Middle frontal gyrus (tissue), 1 donor: ENCODE measurements at regions not wholly inside any gene's neighbourhood (a gene's known extent, or its start where the extent isn't known, plus 50 kb on each side); places are given as distances from the start of the nearest gene placed in this dataset.
A peak's percentile ranks its signal among the peaks of the same experiment; 100 is the strongest.

Source experiments
- DNase-seq: peaks from one replicate; pipeline ENCODE4 v3.0.0-alpha.2; 2015; ENCODE audit warnings: low spot score; ENCODE audit errors: extremely low spot score

DNA sequence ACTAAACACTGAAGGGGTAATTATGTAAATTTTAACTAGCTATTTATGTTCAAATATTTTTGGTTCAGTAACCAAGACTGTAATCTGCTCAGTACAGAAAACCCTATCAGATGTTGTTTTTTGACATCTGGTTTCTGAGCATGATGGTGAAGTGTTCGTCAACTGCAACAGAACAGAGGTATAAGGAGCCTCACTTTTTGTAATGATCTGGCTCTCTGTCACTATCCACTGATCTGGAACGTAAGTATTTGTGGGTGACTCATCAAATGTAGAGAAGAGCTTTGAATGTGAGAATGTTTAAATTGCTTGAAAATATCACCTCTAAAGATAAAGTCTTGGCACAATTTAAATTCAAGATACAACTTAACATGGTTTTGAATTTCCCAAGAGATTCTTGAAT, 213.6 kb upstream of the FAM98A start:
- peak; percentile 37 for DNase-seq

- DNase-seq = no peak
Measured at GRCh38 chr2:33810046-33810835, 211.1 kb upstream of the FAM98A start.

DNA sequence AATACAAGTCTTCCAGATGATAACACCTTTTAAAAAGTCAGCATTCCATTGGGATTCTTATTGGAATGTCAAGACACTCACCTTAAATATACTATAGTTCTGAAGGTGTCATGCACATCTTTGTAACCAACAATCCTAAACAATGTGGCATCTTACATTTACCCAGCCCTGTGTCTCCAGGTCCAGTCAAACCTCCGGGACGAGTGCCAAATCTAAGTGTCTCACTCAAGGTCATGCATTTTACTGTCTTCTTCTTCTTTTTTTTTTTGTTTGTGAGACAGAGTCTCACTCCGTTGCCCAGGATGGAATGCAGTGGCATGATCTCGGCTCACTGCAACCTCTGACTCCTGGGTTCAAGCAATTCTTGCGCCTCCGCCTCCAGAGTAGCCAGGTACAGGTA, 206.9 kb upstream of the FAM98A start:
- no peak for DNase-seq

DNA sequence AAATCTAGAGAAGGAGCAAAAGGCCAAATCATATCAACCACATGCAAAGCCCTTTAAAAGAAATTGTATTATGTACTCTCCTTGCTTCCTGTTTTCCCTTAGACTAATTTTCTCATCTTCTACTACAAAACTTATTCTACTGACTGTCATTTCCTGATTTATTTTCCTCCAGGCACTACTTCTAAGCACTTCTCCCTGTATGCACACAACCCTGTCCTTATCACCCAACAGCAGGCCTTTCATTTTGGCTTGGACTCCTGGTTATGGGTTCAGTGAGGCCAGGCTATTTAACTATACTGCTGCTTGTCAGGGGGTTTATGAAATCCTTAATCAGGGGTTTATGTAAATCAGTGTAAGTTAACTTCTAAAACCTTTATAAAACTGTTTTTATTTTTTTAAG, 205.1 kb upstream of the FAM98A start:
- DNase-seq = no peak

GRCh38 chr2:33796511-33796910, 197.4 kb upstream of the FAM98A start:
- DNase-seq = no peak

- no peak for DNase-seq
Measured at GRCh38 chr2:33791625-33792024, 192.5 kb upstream of the FAM98A start.

DNA sequence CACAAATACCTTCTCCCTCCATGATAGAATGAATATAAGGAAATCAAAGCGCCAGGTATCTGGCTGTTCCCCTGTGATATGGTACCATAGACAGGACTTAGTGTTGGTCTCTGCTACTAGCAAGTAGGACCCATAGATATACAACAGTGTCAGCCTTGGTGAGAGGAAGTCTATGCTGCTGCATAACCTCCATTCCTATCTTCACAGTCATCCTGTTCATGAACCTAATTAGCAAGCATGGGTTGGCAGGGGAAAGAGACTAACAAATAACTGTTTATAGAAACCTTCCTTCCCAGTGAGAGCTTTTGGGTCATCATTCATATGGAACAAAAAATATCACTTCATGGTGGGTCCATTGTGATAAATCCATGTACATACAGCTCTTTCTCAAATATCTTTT, 188.9 kb upstream of the FAM98A start:
- no peak for DNase-seq

GRCh38 chr2:33786881-33787280, 187.8 kb upstream of the FAM98A start:
- no peak for DNase-seq

DNA sequence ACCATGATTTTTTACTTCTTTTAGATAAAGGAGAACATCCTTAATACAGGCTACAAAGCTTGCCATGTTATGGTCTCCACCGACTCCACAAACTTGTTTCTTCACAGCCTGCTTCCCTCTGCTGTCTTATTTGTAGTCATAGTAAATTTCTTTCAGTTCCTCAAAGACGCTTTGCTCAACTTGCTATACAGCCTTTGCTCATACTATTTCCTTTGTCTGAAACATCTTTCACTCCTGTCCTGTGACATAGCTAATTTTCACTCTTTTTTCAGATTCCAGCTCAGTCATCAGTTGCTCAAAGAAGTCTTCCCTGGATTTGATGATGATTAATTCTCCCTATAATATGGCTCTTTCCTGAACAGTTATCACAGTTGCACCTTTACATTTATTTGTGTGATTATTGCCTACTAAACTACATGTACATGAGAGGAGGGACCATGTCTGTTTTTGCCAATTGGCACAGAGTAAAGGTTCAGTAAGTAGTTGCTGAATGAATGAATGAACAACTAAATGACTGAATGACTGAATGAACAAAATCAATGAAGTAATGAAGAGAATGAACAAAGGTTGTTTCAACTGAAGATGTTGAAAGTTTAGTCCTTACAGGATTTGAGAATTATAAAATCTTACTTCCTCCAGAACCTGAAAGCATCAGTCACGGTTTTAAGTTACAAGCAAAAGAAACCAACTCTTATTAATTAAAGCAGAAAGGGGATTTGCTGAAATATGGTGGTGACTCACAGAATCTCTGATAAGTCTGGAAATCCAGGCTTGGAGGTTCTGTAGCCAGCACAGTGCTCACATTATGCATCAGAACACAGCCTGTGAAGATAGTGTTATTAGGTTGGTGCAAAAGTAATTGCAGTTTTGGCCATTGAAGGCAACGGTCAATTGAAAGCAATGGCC, 186.4 kb upstream of the FAM98A start:
- DNase-seq = no peak

GRCh38 chr2:33784488-33784887, 185.4 kb upstream of the FAM98A start:
- no peak for DNase-seq

GRCh38 chr2:33782395-33783230, 183.5 kb upstream of the FAM98A start:
- no peak for DNase-seq

DNA sequence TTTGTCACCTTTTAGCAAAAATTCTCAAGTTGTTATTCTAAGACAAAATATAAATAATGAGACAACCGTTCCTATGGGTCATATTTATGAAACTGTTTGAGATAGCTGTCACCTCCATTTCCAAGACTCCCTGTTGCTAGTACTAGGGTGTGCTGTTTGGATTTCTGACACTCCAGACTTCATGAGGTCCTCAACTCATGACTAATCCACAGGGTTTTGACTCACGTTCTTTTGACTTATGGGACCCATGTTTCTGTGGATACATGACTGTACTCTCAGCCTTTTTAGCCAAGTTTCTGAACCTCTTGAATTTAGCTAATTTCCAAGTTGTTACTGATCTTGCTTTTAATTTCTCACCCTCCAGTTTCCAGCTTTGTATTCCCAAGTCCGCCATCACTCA, 178.7 kb upstream of the FAM98A start:
- no peak for DNase-seq

GRCh38 chr2:33775306-33775705, 176.2 kb upstream of the FAM98A start:
- no peak for DNase-seq

DNA sequence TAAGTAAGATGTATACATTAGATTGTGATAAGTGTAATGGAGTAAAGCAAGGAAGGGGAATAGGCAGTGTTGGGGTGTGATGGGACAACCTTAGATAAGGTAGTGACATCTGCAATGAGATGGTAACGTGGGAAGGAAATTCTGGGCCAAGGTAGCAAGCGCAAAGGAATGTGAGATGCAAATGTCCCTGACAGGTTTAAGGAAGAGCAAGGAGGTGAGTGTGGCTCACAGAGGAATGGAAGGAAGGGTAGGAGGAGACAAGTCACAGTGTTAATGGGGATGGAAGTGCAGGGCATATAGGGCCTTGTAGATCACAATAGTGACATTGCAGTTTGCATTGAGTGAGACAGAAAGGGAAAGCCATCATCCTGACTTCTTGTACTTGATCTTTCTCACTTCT, 170.9 kb upstream of the FAM98A start:
- no peak for DNase-seq

DNA sequence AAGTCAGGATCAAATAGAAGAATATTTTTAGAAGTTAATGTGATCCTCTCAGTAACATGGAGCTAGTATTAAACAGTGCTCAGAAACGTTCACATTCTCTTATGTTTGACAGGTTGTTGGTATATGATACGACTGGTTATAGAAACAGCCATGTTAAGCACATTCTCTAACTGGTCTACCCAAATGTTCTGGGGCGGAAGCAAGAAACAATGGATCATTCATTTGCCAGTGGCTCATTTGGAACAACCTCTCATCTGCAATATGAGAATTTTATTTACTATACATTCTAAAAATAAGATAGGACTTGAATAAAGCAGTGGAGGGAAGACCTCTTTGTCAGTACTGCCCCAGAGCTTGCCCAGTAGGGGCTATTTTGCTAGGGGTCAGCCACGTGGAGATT, 167.1 kb upstream of the FAM98A start:
- no peak for DNase-seq

DNA sequence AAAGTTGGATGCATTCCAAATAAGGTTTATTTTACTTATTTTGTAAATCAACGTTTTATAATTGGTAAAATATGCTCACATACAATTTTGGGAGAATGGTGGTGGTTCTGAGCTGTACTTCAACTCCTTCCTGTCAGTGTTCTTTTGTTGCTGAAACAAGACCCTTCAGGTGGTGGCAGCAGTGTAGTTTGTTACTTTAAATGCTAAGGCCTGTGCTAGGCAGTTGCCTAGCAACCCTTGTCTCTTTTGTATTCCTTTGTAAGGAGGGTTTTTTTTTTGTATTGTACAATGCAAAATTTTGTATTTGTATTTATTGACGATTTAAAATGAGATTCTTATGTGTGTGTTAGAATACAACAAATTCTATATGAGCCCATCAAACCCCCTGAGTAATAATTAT, 166.0 kb upstream of the FAM98A start:
- DNase-seq = no peak

DNA sequence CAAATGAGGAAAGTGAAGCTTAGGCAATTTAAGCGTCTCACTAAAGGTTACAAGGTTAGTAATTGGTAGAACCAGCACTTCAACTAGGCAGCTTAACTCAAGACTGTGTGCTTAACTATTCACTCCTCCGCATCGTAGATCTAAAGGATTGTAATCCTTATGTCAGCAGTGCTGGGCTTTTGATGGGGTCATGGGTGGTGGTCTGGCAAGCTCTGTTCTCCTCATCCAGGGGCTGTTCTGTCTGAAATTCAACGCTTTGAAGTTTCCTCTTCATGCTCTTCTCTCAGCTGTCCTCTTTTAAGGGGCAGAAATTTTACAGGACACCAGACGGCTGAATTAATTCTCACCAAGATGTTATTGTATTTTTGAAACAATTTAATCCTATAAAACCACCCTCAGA, 165.5 kb upstream of the FAM98A start:
- no peak for DNase-seq

DNA sequence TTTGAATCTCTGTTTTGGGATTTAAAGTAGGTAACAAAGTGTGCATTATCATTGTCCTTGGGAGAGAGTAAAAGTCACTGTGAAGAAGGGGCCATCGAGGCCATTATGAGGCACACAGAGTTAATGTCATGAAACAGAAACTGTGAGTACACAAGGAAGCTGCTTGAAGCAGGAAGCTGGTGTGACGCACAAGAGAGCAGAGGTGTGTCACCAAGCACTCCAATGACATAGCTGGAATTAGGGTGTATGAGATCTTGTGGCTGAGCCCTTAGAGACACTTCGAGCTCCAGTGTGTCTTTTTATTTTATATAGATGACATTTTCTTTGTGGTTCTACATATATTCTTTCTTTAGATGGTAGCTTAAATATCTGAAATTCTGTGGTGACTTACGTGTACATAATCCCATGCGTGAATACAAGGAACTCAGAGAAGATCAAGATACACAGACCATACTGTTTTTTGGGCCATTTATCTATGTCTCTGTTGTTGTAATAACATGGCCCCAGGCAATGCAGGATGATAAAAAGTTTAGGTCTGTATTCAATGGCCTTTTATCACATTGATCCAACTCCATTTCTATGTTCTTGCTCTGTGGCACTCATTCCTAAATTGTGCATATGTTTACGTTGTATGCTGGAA, 164.7 kb upstream of the FAM98A start:
- no peak for DNase-seq

- no peak for DNase-seq
Measured at GRCh38 chr2:33762636-33763035, 163.5 kb upstream of the FAM98A start.

GRCh38 chr2:33746208-33746800, 147.2 kb upstream of the FAM98A start:
- no peak for DNase-seq

DNA sequence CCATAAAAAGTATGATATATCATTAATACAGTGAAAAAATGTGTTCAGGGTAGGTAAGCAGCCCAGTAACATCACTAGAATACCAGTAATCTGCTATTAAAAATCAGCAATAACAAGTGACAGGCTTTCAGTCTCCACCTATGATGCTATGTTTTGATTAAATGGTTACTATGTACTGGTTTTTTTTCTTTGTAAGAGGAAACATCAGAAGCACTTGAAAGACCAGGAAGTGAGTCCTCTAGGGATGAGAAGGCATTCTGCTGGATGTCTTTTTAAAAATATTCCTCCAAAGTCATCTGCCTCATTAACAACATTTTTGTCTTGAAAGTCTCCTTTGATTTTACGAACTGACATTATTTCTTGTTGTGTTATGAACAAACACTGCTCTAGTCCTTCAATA, 136.0 kb upstream of the FAM98A start:
- no peak for DNase-seq
